ENCODE measurements at regions not wholly inside any gene's neighbourhood (a gene's known extent, or its start where the extent isn't known, plus 50 kb on each side); places are given as distances from the start of the nearest gene placed in this dataset.

DNA sequence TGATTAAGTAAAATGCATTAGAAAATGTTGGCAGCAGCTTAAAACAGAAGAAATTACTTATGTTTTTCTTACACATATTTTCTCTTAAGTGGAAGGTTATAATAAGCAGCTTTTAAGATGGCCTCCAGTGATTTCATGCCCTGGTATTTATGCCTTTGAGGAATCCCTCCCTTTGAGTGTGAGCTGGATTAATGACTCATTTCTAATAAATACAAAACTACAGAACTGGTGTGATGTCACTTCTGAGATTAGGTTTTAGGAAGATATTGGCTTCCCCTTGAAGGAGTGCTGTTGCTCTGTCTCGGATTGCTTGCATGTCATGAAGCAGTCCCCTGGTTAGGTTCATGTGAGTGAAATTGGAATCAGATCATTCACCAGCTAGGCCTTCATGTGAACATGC, 143.2 kb upstream of the EPHA7 start:
- ChIA-PET CTCF (no interaction called here), POLR2A (no interaction called here)
- TF ChIP-seq CTCF (IDR thresholded peaks at IDR 0.05; ENCODE audit: low read depth, low read length), result no peak
- Histone ChIP-seq H3K27me3 (ENCODE audit: control insufficient read depth, insufficient read depth, low read length) (no peaks in the 10 kb centered on the region), H3K27ac (ENCODE audit: low read depth, low read length) (no peak overlapping the region), H3K9me3 (ENCODE audit: control insufficient read depth, insufficient read depth, low read length) (peaks cover 4% of the 10 kb centered on the region; the same call in 1 of the 2 replicates), H3K4me3 (ENCODE audit: low read depth, low read length) (no peak overlapping the region)
- DNase-seq (ENCODE audit: low read depth, low spot score), result no peak

GRCh38 chr6:93555292-93555691, 135.9 kb upstream of the EPHA7 start:
- CTCF ChIA-PET, result no interaction called here
- H3K27ac ChIP-seq (ENCODE audit: low read depth, low read length), result no peak overlapping the region
- DNase-seq (ENCODE audit: low read depth, low spot score), result no peak
- H3K27me3 ChIP-seq (ENCODE audit: control insufficient read depth, insufficient read depth, low read length), result no peaks in the 10 kb centered on the region
- no peak for TF ChIP-seq CTCF (IDR thresholded peaks at IDR 0.05; ENCODE audit: low read depth, low read length)
- no peak overlapping the region for H3K4me3 ChIP-seq (ENCODE audit: low read depth, low read length)
- POLR2A ChIA-PET, result no interaction called here
- H3K9me3 ChIP-seq (ENCODE audit: control insufficient read depth, insufficient read depth, low read length), result no peaks in the 10 kb centered on the region

- DNase-seq (ENCODE audit: low read depth, low spot score), result no peak
- no peak overlapping the region for H3K27ac ChIP-seq (ENCODE audit: low read depth, low read length)
- TF ChIP-seq CTCF (IDR thresholded peaks at IDR 0.05; ENCODE audit: low read depth, low read length), result no peak
- H3K9me3 ChIP-seq (ENCODE audit: control insufficient read depth, insufficient read depth, low read length), result no peaks in the 10 kb centered on the region
- POLR2A ChIA-PET, result no interaction called here
- no peak overlapping the region for H3K4me3 ChIP-seq (ENCODE audit: low read depth, low read length)
- H3K27me3 ChIP-seq (ENCODE audit: control insufficient read depth, insufficient read depth, low read length), result no peaks in the 10 kb centered on the region
- CTCF ChIA-PET, result no interaction called here
Measured at GRCh38 chr6:93554018-93554417, 134.7 kb upstream of the EPHA7 start.

DNA sequence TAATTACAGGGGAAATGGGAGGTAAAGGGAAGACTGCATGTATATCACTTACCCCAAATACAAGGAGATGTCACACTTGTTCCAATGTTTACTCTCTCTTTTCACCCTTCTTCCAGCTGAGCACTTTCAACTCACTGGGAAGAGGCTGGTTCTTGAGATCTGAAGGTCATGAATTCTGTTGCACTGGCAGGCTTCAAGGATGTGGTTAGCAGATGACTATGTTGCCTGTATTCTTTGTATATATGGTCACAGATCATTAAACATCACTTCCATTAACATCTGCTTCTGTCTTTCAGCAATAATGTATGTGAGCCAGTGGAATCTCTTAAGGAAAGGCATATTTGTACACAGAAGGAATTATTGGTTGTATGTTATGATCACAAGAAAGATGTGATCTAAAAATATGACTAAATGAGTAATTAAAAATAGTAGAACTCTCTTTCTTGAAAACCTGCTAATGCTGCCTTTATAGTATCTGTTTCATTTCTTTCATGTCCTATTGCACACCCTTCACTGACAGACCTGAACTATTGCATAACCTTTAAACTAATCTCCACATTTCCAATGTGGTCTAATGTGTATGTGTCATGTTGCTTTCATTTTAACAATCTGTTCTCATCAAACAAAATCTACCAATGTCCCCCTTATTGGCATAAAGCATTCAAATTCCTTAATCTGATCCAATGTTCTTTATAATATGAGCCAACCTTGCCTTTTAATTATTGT, 131.4 kb upstream of the EPHA7 start:
- CTCF ChIA-PET, result no interaction called here
- H3K27me3 ChIP-seq (ENCODE audit: control insufficient read depth, insufficient read depth, low read length), result no peaks in the 10 kb centered on the region
- TF ChIP-seq CTCF (IDR thresholded peaks at IDR 0.05; ENCODE audit: low read depth, low read length), result no peak
- H3K9me3 ChIP-seq (ENCODE audit: control insufficient read depth, insufficient read depth, low read length), result no peaks in the 10 kb centered on the region
- no peak overlapping the region for H3K4me3 ChIP-seq (ENCODE audit: low read depth, low read length)
- DNase-seq (ENCODE audit: low read depth, low spot score), result no peak
- H3K27ac ChIP-seq (ENCODE audit: low read depth, low read length), result no peak overlapping the region
- POLR2A ChIA-PET, result no interaction called here

GRCh38 chr6:93549868-93550267, 130.5 kb upstream of the EPHA7 start:
- CTCF ChIA-PET, result no interaction called here
- H3K9me3 ChIP-seq (ENCODE audit: control insufficient read depth, insufficient read depth, low read length), result no peaks in the 10 kb centered on the region
- H3K27me3 ChIP-seq (ENCODE audit: control insufficient read depth, insufficient read depth, low read length), result no peaks in the 10 kb centered on the region
- no peak for TF ChIP-seq CTCF (IDR thresholded peaks at IDR 0.05; ENCODE audit: low read depth, low read length)
- POLR2A ChIA-PET, result no interaction called here
- DNase-seq (ENCODE audit: low read depth, low spot score), result no peak
- no peak overlapping the region for H3K4me3 ChIP-seq (ENCODE audit: low read depth, low read length)
- no peak overlapping the region for H3K27ac ChIP-seq (ENCODE audit: low read depth, low read length)
